ENCODE measurements at regions not wholly inside any gene's neighbourhood (a gene's known extent, or its start where the extent isn't known, plus 50 kb on each side); places are given as distances from the start of the nearest gene placed in this dataset.
"Not testable (repeated sequence)": the region's sequence is repeated elsewhere in the genome, so short reads cannot be mapped to it uniquely, and the experiment has no call there.

DNA sequence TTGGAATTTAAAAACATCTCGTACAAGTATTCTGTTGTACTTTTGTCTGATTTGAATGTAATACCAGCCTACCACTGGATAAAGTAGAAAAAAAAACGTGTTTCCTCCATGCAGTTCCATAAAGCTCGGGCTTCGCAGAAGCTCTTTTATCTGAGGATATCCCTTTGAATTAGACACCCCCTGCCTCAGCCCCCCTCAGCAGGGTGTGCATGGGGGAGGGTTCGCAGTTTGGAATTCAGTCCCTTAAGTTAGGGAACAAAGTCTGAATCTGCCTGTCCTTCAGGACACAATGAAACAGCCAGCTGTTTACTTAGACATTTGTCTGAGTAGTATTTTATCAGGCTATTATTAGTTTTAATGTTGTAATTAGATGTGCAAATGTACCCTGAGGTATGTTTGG lies 234.0 kb upstream of the CAND1 start:
- DNase-seq (ENCODE audit: low spot score), result no peak

DNA sequence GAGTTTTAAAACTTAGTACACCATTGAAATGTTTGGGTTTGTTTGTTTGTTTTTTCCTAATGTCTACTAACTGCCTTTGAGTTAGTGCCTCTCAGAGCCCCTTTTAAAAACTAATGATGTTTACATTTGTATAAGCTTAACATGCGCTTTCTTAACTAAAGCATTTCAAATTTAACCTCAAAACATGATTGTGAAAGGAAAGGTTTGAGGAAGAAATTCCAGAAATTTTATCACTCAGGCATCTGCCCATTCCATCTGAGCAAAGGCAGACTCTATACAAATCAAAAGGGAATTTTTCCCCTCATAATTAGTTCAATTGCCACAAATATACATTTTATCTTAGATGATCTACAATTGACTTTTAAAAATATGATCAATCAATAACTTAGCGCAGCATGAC lies 230.7 kb upstream of the CAND1 start:
- no peak for DNase-seq (ENCODE audit: low spot score)

DNA sequence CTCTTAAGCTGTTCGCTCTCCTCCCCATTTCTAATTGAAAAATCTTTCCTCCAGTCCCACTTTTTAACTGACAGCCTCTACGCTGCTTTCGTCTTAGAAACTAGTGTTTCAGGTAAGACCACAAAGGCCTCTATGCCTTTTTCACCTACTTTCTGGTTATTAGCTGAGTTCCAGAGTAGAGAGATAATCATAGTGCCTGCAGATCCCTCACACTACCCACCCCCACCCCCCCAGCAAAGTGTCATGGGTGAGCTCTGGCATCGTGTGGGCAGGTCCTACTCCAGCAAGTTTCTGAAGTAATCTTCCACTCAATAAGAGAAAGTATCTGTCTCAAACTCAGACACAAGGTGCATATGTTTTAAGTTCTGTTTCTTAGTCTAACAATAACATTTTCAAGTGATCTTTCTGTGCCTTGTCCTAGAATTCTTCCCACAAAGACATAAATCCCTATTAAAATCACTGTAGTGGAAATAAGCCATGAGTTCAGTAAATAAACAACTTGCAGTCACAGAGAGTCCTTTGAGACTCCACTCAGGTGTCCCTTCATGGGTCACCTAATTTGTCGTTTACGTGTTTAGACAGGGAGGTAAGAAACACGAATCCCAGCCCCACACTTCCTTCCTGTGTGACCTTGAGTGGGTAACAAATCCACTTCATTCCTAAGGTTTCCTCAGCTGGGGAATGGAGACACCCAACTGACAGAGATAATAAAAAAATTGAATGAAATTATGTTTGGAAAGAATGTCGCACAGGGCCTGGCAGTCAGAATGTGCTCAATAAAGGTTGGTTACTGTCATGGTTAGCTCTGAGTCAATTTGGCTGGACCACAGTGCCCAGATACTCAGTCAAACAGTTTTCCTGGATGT lies 228.9 kb upstream of the CAND1 start:
- DNase-seq (ENCODE audit: low spot score), result no peak

DNA sequence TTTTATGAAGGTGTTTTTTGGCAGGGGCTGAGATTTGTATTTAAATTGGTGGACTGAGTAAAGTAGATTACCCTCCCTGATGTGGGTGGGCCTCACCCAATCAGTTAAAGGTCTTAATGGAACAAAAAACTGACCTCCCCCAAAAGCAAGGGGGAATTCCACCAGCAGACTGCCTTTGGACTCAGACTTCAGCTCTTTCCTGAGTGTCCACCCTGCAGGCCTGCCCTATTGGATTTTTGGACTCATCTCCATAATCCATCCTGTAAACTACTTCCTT lies 228.4 kb upstream of the CAND1 start:
- no peak for DNase-seq (ENCODE audit: low spot score)

DNA sequence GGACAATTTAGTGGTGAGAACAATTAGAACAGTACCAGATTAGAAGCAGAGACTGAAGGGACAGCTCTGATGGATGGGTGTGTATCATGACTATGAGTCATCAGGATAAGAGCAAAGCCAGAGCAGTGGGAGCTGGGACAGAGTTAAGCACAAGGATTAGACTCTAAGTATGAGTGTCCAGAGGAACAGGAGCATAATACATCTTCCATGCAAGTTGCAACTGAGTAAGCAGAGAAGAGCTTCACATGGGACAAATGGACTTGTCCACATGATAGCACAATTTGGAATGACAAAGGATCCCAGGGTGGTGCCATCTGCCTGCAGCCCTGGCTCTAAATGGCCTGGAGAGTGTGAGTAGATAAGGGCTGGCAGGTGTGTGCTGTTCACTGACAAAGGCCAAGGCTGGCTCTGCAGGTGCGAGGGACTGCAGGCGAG lies 226.4 kb upstream of the CAND1 start:
- DNase-seq (ENCODE audit: low spot score), result peak; percentile 55

DNA sequence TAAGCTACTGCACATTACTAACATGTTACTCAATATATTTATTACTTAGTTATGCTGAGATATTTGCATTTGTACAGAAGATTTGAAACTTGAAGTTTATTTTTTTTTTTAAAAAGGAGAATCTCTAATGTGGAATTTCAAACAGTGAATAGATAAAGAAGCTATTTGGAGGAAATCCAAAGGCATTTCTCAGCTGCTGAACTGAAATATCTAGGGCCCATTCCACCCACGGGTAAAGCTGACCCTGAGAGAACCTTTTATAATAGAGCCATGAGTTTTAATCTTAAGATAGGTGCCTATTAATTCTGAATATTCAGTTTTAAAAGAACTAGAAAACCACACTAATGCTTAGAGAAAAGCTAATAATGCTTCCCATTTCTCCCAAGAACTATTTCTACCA lies 225.4 kb upstream of the CAND1 start:
- DNase-seq (ENCODE audit: low spot score), result no peak

DNA sequence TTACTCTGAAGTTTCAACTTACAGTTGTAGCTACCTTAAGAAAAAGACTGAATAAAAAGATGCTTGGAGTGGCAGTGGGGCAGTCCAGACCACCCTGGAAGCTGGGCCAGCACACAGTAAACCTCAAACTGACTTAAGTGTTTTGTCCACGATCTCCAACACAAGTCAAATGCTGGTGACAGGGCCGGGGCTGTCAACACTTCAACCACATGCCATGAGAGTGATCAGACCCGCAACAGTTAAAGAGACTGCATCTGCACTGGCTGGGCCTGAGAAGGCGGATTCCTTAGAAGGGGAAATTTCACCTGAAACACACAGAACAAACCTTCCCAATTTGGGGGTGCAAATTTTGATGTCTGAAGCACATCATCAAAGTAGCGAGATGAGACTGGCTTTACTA lies 223.5 kb upstream of the CAND1 start:
- no peak for DNase-seq (ENCODE audit: low spot score)

DNA sequence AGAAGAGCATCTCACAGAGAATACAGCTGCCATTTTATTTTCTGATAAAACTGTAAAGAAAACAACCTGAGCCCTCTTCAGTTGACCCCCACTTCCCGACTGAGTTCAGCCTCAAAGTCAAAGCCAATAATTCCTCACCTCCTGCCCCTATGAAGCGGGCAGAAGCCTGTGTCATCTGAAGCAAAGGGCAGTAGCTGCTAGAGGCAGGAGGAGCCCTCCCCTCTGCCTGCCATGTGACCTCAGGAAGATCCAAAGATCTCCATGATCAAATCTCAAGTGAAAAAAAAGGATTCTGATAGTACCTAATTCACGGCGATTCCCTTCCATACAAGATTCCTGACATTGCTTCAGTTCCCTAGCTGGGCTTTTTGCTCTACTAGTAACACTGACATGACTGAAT lies 223.1 kb upstream of the CAND1 start:
- peak; percentile 15 for DNase-seq (ENCODE audit: low spot score)

DNA sequence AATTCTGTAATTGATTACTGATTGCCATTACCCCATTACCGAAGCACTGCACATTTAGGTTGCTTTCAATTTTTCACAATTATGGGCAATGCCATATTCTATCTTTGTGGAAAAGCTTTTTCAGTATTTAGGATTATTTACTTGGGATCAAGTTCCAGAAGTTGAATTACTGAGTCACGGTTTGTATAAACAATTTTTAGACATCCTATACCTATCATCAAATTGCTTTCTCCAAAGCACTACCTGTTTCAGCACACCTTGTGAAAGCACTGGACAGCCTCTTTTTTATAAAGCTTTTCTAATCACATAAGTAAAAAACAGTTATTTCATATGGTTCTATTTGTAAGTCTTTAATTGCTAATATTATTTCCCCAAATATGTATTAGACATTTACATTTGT lies 221.5 kb upstream of the CAND1 start:
- no peak for DNase-seq (ENCODE audit: low spot score)

DNA sequence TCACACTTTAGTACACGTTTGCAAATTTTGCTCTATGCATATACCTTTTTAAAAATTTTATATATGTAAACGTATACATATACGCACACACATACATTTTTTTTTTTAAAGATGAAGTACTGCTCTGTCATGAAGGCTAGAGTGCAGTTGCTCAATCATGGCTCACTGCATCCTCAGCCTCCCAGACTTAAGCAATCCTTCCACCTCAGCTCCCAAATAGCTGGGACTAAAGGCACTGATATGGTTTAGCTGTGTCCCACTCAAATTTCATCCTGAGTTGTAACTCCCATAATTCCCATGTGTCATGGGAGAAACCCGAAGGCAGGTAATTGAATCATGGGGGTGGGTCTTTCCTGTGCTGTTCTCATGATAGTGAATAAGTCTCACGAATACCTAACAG lies 220.8 kb upstream of the CAND1 start:
- DNase-seq (ENCODE audit: low spot score), result no peak

DNA sequence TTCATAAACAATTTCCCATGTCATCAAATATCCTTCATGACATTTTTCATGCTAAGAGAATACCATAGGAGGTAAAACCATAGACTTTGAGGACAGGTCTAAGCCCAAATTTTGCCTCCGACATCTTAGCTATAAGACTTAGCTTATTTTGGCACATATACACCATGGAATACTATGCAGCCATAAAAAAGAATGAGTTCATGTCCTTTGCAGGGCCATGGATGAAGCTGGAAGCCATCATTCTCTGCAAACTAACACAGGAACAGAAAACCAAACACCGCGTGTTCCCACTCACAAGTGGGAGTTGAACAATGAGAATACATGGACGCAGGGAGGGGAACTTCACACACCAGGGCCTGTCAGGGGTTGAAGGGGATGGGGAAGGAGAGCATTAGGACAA lies 220.0 kb upstream of the CAND1 start:
- not testable (repeated sequence) for DNase-seq (ENCODE audit: low spot score)

DNA sequence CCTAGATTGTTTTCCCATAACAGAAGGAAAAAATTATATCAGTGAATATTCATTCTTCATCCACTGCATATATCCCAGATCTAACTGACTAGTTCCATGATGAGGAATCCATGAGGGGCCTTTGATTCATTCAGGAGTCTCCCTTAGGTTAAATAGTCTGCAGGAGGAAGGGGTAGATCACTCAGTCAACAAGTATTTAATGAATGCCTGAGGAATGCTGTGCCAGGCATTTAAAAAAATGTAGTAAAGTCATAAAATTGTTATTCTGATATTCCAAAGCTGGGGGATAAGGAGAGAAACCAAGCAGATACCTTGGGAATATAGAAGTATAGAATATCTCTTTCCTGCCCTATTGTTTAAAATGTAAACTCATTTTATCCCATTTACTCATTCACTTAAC lies 216.2 kb upstream of the CAND1 start:
- no peak for DNase-seq (ENCODE audit: low spot score)

DNA sequence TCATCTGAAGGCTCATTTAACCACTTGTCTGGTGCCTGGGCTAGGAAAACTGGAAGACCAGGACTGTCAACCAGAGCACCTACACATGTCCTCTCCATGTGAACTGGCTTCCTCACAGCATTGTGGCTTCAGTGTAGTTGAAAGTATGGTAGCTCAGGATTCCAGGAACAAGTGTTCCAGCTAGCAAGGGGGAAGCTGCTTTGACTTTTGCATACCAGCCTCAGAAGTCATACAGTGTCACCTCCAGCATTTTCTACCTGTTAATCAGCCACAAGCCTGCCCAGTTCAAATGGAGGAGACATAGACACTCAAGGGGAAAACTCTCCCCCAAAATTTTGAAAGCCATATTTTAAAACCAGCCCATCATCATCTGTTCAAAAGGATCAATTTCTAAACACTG lies 212.8 kb upstream of the CAND1 start:
- DNase-seq (ENCODE audit: low spot score), result no peak

DNA sequence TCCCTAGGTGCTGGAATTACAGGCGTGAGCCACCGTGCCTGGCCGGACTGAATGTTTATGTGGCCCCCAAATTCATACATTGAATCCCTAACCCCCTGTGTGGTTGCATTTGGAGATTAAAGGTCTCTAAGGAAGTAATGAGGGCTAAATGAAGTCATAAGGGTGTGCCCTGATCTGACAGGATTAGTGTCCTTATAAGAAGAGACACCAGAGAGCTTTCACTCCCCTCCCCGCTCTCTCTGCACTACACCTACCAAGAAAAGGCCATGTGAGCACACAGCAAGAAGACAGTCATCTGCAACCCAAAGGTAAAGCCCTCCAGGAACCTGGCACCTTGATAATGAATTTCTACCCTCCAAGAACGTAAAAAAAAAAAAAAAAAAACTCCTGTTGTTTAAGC lies 212.1 kb upstream of the CAND1 start:
- no peak for DNase-seq (ENCODE audit: low spot score)

DNA sequence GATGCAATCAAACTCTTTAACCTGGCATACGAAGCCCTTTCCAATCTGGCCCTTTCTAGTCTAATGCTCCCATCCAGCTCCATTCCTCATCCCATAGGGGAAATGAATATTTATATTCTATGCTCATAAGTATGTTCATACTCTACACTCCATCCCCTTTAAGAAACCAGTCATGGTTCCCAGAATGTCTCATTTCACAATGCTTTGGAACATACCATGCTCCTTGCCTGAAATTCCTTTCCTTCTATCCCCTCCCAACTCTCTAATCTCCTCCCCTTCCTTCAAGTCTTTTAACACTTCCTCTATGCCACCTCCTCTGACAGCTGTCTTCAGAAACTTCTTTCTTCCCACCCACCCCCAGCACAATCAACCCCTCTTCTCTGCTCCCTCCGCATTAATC lies 207.0 kb upstream of the CAND1 start:
- DNase-seq (ENCODE audit: low spot score), result no peak

DNA sequence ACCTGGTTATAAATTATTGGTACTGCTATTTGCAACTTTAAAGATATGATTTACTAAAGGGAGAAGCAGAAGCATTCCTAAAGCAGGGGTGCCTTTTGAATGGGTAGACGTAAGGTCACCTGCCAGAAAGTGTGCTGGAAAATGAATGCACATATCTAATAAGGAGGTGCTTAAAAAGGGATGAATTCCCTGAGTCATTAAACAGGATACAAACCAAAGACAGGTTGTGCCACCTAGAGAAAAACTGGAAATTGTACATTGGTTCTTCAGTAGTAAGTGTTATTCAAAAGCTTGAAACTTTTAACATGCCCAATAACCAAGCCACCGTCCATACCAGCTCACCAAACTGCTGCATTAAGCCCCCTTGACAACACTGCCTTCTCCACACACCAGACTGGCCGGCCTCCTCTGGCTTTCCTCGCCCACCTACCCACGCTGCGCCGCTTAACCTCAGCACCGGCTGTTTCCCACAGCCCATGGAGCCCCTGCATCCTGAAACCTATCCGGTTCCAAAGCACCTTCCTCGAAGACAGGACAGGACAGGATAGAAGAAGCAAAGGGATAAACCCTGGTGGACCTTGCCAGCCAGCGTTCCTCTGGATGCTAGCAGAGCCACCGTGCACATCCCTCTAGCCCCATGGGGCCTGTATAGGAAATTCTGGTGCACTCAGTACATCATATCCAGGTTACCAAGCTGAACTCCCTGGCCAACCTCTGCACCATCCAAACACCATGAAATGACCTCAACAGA lies 201.5 kb upstream of the CAND1 start:
- DNase-seq (ENCODE audit: low spot score), result no peak

DNA sequence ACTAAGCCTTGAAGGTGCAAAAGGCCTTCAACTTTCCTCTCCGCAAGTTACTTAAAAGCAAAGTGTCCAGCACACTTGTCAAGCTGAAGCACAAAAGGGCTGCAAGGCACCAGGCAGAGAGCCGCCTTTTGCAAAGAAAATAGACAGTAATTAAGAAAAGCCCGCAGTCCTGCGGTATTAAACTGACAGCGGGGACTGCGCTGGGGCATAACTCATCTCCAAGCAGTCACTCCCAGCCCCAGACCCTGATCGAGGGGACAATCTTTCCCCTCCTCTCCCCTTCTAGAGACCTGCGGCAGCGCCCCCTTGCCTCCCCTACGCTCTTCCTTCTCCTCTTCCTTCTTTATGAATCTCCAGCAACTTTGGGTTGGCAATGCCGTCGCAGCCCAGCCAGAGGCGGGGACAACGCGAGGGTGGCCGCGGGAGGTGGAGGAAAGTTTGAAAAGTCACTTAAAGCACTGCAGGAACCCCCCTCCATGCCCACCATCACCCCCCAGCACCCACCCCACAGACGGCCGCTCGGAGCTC lies 200.9 kb upstream of the CAND1 start:
- DNase-seq (ENCODE audit: low spot score), result peak; percentile 54

DNA sequence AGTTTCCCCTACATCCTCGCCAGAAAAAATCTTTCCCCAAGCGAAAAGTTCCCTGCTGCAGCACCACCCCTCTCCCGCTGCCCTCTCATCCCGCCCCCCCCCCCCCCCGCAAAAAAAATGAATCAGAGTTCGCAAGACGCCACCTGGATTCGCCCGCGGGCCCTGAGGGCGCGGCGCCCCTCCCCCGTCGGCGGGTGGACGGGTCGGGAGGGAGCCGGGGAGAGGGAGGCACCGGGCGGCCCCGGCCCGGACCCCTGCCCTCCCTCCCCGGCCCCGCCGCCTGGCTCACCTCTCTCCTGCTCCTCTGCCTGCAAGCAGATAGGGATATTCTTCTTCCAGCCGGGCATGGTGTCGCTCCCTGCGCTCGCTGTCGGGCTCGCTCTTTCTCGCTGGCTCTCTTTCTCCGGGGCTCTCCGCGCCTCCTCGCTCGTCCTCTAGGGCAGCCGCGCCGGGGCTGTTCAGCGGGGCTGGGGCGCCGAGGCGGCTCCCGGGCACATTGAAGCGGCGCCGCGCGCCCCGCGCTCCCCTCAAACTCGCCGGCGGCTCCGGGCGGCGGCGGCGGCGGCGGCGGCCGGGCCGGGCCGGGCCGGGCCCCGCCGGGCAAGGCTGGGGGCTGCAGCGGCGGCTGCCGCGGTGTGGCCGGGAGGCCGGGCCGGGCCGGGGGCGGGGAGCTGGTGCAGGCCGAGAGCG lies 200.3 kb upstream of the CAND1 start:
- peak; percentile 63 for DNase-seq (ENCODE audit: low spot score)

DNA sequence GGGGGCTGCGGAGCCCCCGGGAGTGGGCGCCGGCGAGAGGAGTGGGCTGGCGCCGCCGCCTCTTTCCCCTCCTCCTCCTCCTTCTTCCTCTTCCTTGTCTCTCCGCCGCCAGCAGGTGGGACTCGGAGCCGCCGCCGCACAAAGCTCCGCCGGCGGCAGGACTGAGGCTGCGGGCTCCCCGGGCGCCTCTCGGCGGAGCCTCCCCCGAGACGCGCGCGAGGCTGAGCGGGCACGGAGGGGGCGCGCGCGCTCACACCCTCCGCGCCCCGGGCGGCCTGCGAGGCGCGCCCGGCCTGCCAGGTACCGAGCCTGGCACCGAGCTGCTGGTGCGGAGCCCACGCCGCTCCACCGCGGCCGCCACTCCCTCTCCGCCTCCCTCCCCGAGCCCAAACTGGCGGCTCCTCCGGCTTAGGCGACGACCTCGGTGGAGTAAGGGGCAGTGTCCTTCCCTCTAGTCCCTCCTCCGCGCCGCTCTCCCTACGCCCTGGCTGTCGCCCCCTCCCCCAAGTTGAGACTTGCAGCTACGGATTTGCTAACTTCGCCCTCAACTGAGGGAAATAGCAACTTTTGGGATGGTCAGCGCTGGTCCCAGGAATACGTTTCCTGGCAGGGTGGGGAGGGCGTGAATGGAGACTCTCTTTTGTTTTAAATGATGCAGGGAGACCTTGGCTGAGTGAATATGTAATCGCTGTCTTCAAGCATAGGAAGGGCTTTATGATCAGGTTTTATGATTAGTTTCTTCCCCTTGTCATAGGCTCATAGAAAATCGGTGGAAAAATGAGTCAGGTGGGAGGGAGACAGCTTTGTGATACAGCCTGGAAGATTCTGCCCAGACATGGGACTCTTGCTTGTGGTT lies 199.5 kb upstream of the CAND1 start:
- DNase-seq (ENCODE audit: low spot score), result peak; percentile 57

DNA sequence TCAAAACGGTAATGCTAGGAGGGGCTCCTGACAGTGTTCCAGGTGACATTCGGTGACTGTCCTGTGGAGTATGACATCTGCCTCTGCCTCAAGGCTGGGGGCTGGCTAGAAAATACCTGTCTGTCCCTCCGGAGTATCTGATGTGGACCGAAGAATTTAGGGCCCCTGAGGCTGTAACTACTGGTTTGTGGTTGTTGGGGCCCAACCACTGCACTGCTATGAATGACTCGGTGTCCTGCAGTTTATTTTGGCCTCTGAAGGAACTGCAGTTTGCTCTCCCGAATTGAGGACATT lies 198.9 kb upstream of the CAND1 start:
- DNase-seq (ENCODE audit: low spot score), result no peak

DNA sequence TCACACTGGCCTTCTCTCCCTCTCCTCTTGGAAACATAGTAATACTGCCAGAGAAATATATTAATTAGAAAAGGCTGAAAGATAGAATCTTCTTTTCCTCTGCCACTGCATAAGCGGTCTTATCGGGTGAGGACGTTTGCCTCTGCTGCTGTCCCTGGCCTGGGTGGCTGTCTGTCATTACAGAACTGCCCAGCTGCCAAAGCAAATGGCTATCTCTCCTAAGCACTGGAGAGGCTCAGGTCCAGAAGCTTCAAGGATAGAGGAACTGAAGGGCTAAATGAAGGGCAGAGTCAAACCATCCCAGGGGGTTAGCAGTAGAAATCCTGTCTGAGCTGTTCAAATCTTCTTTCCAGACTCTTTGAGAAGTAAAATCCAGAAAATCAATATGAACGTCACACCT lies 198.6 kb upstream of the CAND1 start:
- DNase-seq (ENCODE audit: low spot score), result no peak

DNA sequence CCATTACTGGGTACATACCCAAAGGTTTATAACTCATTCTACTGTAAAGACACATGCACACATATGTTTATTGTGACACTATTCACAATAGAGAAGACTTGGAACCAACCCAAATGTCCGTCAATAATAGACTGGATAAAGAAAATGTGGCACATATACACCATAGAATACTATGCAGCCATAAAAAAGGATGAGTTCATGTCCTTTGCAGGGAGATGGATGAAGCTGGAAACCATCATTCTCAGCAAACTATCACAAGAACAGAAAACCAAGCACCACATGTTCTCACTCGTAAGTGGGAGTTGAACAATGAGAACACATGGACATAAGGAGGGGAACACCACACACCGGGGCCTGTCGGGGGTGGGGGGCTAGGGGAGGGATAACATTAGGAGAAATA lies 196.9 kb upstream of the CAND1 start:
- DNase-seq (ENCODE audit: low spot score), result not testable (repeated sequence)
